WTC11 (cell line): ENCODE measurements at regions not wholly inside any gene's neighbourhood (a gene's known extent, or its start where the extent isn't known, plus 50 kb on each side); places are given as distances from the start of the nearest gene placed in this dataset.
"Not testable (repeated sequence)": the region's sequence is repeated elsewhere in the genome, so short reads cannot be mapped to it uniquely, and the experiment has no call there.

ENCODE experiments used
- CTCF ChIP-seq: fragments of 200-600 bp; IDR thresholded peaks from 2 replicates; pipeline ENCODE4 v1.8.0; 2022; ENCODE audit warnings: antibody characterized with exemption
- FOXJ3 ChIP-seq: sonication (generic); formaldehyde crosslinking; IDR thresholded peaks from 2 replicates; pipeline ENCODE4 v1.9.0; 2021; ENCODE audit warnings: missing genetic modification reagents, mild to moderate bottlenecking, borderline replicate concordance
- NR3C1 ChIP-seq: sonication (generic); formaldehyde crosslinking; conservative IDR thresholded peaks from 2 replicates; pipeline ENCODE4 v1.8.1; 2023; ENCODE audit warnings: low read depth, mild to moderate bottlenecking, missing genetic modification reagents
- SMAD3 ChIP-seq: sonication (generic); formaldehyde crosslinking; IDR thresholded peaks from 2 replicates; pipeline ENCODE4 v1.8.0; 2022; ENCODE audit warnings: missing genetic modification reagents, mild to moderate bottlenecking, borderline replicate concordance
- SOX15 ChIP-seq: fragments of 250-450 bp; sonication (Bioruptor Pico); IDR thresholded peaks from 2 replicates; pipeline ENCODE4 v1.9.0; 2021; ENCODE audit warnings: mild to moderate bottlenecking
- SP1 ChIP-seq: sonication (generic); formaldehyde crosslinking; conservative IDR thresholded peaks from 2 replicates; pipeline ENCODE4 v1.8.1; 2022; ENCODE audit warnings: missing genetic modification reagents
- ZNF532 ChIP-seq: fragments of 250-450 bp; sonication (Bioruptor Pico); IDR thresholded peaks from 2 replicates; pipeline ENCODE4 v1.9.0; 2021; ENCODE audit warnings: mild to moderate bottlenecking, borderline replicate concordance
- TF ChIP-seq, protein P1 (sequence below): sonication (generic); formaldehyde crosslinking; IDR thresholded peaks from 2 replicates; pipeline ENCODE4 v1.8.1; 2022; ENCODE audit warnings: low read depth, missing genetic modification reagents, borderline replicate concordance
- TF ChIP-seq, protein P2 (sequence below): sonication (generic); formaldehyde crosslinking; IDR thresholded peaks from 2 replicates; pipeline ENCODE4 v1.8.0; 2022; ENCODE audit warnings: mild to moderate bottlenecking, missing genetic modification reagents

GRCh38 chr6:73990609-73991238, 294.7 kb downstream of the CD109 start:
- TF ChIP-seq CTCF; SP1 (CRISPR knock-in tag); FOXJ3; SOX15 (CRISPR knock-in tag); SMAD3 (CRISPR knock-in tag); ZNF532 (CRISPR knock-in tag); NR3C1: not testable (repeated sequence)
- TF ChIP-seq, protein P1, sequence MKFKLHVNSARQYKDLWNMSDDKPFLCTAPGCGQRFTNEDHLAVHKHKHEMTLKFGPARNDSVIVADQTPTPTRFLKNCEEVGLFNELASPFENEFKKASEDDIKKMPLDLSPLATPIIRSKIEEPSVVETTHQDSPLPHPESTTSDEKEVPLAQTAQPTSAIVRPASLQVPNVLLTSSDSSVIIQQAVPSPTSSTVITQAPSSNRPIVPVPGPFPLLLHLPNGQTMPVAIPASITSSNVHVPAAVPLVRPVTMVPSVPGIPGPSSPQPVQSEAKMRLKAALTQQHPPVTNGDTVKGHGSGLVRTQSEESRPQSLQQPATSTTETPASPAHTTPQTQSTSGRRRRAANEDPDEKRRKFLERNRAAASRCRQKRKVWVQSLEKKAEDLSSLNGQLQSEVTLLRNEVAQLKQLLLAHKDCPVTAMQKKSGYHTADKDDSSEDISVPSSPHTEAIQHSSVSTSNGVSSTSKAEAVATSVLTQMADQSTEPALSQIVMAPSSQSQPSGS: not testable (repeated sequence)
- TF ChIP-seq, protein P2, sequence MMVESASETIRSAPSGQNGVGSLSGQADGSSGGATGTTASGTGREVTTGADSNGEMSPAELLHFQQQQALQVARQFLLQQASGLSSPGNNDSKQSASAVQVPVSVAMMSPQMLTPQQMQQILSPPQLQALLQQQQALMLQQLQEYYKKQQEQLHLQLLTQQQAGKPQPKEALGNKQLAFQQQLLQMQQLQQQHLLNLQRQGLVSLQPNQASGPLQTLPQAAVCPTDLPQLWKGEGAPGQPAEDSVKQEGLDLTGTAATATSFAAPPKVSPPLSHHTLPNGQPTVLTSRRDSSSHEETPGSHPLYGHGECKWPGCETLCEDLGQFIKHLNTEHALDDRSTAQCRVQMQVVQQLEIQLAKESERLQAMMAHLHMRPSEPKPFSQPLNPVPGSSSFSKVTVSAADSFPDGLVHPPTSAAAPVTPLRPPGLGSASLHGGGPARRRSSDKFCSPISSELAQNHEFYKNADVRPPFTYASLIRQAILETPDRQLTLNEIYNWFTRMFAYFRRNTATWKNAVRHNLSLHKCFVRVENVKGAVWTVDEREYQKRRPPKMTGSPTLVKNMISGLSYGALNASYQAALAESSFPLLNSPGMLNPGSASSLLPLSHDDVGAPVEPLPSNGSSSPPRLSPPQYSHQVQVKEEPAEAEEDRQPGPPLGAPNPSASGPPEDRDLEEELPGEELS (CRISPR knock-in tag): not testable (repeated sequence)
